PFSK-1 (cell line): ENCODE measurements at regions not wholly inside any gene's neighbourhood (a gene's known extent, or its start where the extent isn't known, plus 50 kb on each side); places are given as distances from the start of the nearest gene placed in this dataset.

Source experiments
- FOXP2 ChIP-seq: optimal IDR thresholded peaks from 2 replicates; pipeline ENCODE3; 2011; ENCODE audit warnings: borderline replicate concordance, control low read depth, inconsistent platforms; ENCODE audit not compliant: insufficient read depth; ENCODE audit errors: extremely low read length, extremely low read depth
- POLR2AphosphoS5 ChIP-seq: IDR thresholded peaks from 2 replicates; pipeline ENCODE4 v1.6.1; 2012; ENCODE audit warnings: low read depth, mild to moderate bottlenecking, control low read depth, low read length, moderate library complexity
- SIN3A ChIP-seq: IDR thresholded peaks from 2 replicates; pipeline ENCODE4 v1.6.1; 2012; ENCODE audit warnings: mild to moderate bottlenecking, low read length, moderate library complexity, borderline replicate concordance; ENCODE audit not compliant: insufficient read depth
- TAF1 ChIP-seq: IDR thresholded peaks from 2 replicates; pipeline ENCODE4 v1.6.1; 2012; ENCODE audit warnings: low read length, control low read depth, borderline replicate concordance; ENCODE audit not compliant: insufficient read depth
- TF ChIP-seq, protein P1 (sequence below), 2 experiments: IDR thresholded peaks; 2 replicates each; pipeline versions ENCODE4 v1.6.1 to v1.8.0; 2011 to 2012; ENCODE audit warnings: low read depth in 2 of 2, low read length in 2 of 2, control low read depth in 1 of 2, inconsistent platforms in 1 of 2, mild to moderate bottlenecking in 1 of 2, moderate library complexity in 1 of 2; ENCODE audit not compliant: insufficient read depth in 1 of 2

DNA sequence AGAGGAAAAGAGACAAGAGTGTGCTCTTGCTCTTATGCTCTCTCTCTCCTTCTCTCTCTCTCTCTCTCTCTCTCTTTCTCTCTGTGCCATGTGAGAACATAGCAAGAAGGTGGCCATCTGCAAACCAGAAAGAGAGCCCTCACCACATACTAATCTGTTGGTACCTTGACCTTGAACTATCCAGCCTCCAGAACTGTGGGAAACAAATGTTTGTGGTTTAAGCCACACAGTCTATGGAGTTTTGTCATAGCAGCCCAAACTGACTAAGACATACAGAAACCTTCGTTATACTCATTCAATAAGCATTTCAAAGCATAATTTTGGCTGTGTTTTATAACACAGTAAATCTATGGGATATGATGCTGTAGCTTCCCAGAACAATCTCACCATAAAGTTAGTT, 56.4 kb upstream of the PLPP4 start:
- TF ChIP-seq FOXP2 (no peak), POLR2AphosphoS5 (no peak), TAF1 (no peak), SIN3A (no peak)
- TF ChIP-seq, protein P1, sequence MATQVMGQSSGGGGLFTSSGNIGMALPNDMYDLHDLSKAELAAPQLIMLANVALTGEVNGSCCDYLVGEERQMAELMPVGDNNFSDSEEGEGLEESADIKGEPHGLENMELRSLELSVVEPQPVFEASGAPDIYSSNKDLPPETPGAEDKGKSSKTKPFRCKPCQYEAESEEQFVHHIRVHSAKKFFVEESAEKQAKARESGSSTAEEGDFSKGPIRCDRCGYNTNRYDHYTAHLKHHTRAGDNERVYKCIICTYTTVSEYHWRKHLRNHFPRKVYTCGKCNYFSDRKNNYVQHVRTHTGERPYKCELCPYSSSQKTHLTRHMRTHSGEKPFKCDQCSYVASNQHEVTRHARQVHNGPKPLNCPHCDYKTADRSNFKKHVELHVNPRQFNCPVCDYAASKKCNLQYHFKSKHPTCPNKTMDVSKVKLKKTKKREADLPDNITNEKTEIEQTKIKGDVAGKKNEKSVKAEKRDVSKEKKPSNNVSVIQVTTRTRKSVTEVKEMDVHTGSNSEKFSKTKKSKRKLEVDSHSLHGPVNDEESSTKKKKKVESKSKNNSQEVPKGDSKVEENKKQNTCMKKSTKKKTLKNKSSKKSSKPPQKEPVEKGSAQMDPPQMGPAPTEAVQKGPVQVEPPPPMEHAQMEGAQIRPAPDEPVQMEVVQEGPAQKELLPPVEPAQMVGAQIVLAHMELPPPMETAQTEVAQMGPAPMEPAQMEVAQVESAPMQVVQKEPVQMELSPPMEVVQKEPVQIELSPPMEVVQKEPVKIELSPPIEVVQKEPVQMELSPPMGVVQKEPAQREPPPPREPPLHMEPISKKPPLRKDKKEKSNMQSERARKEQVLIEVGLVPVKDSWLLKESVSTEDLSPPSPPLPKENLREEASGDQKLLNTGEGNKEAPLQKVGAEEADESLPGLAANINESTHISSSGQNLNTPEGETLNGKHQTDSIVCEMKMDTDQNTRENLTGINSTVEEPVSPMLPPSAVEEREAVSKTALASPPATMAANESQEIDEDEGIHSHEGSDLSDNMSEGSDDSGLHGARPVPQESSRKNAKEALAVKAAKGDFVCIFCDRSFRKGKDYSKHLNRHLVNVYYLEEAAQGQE (IDR thresholded peaks at IDR 0.05; ENCODE audit: insufficient read depth in 1 of 2, low read depth in 2 of 2, low read length in 2 of 2), result no peak

DNA sequence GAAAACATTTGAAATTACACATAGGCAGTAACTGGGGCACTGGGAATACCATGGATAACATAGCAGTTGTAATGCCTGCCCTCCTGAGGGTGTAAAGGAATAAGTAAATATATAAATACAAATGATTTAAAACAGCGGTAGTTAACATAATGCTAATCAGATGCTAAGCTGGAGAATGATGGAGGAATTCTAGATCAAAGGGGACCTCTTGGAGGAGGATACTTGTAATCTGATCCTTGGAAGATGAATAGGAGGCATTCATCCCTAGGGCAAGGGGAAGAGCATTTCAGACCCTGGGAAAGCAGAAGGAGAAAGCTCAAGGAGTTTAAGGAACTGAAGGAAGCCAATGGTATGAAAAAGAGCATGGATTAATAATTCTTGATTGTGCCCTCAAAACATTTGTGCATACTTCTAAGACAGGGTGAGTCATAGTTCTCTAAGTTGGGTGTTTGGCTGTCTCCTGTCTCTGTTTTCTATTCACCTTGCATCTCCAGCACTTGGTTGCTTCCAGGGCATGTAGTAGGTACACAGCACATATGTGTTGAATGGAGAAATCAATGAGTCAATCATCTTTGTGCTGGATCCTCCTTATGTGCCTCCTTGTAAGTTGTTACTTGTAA, 54.8 kb upstream of the PLPP4 start:
- TF ChIP-seq FOXP2 (no peak), SIN3A (no peak), TAF1 (no peak), POLR2AphosphoS5 (no peak)
- TF ChIP-seq, protein P1 (IDR thresholded peaks at IDR 0.05; ENCODE audit: insufficient read depth in 1 of 2, low read depth in 2 of 2, low read length in 2 of 2), result no peak

DNA sequence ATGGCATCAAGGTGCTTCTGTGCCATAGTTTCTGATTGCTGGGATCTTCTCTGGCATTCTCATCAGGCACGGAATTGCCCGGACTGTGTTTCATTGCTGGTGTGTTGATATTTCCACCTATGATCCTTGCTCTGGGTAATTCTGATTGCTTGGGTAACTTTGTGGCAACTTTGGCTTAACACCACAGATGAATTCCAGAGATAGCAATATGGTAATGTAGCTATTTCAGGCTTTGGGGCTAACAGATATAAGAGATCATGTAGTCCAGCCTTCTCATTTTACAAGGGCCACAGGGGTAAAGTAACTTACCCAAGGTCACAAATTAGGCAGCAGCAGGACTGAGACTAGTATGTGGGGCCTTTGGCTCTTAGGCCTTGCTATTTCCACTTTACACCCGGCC, 53.9 kb upstream of the PLPP4 start:
- TF ChIP-seq POLR2AphosphoS5 (no peak), SIN3A (no peak), FOXP2 (no peak), TAF1 (no peak)
- TF ChIP-seq, protein P1 (IDR thresholded peaks at IDR 0.05; ENCODE audit: insufficient read depth in 1 of 2, low read depth in 2 of 2, low read length in 2 of 2), result no peak

DNA sequence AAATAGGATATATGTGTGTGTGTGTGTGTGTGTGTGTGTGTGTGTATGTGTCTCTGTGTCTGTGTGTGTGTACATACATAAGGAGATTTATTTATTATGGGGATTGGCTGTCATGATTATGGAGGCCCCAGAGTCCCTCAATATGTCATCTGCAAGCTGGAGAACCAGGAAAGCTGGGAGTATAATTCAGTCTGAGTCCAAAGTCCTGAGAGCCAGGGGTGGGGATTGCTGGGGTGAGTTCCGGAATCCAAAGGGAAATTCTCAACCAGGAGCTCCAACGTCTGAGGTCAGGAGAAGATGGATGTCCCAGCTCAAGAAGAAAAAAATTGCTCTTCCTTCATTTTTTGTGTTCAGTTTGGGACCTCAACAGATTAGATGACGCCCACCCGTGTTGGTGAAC, 50.7 kb upstream of the PLPP4 start:
- TF ChIP-seq, protein P1 (IDR thresholded peaks at IDR 0.05; ENCODE audit: insufficient read depth in 1 of 2, low read depth in 2 of 2, low read length in 2 of 2), result no peak
- TF ChIP-seq FOXP2, result no peak
- no peak for TF ChIP-seq POLR2AphosphoS5
- no peak for TF ChIP-seq TAF1
- no peak for TF ChIP-seq SIN3A
